Left lung (tissue), 4 donors: ENCODE measurements at regions not wholly inside any gene's neighbourhood (a gene's known extent, or its start where the extent isn't known, plus 50 kb on each side); places are given as distances from the start of the nearest gene placed in this dataset.

Source experiments
- ATAC-seq: fragments of 200-7000 bp; cut with Tn5 transposase; one replicate; pipeline ENCODE4 v1.9.1; 2020; ENCODE audit warnings: moderate library complexity
- DNase-seq, 4 donors: peaks; one replicate each; pipeline ENCODE4 v3.0.0-alpha.2; 2013 to 2020
- H3K27ac ChIP-seq, 2 donors: fragments of 200-600 bp; sonication (generic) in 1 of 2; one replicate each; pipeline versions ENCODE4 v1.5.0 to v1.8.0; 2020 to 2021
- H3K27me3 ChIP-seq, 2 donors: fragments of 200-600 bp; sonication (generic) in 1 of 2; one replicate each; pipeline versions ENCODE4 v1.5.0 to v1.8.0; 2020 to 2021
- H3K36me3 ChIP-seq, 2 donors: fragments of 200-600 bp; sonication (generic) in 1 of 2; one replicate each; pipeline versions ENCODE4 v1.5.0 to v1.8.0; 2020 to 2021
- H3K4me1 ChIP-seq, 2 donors: fragments of 200-600 bp; one replicate each; pipeline ENCODE4 v1.8.0; 2021
- H3K4me3 ChIP-seq, 2 donors: fragments of 200-600 bp; sonication (generic) in 1 of 2; one replicate each; pipeline versions ENCODE4 v1.5.0 to v1.8.0; 2020 to 2021; ENCODE audit warnings: mild to moderate bottlenecking in 1 of 2
- H3K9me3 ChIP-seq, 2 donors: fragments of 200-600 bp; sonication (generic) in 1 of 2; one replicate each; pipeline versions ENCODE4 v1.5.0 to v1.8.0; 2020 to 2021
- intact Hi-C, 2 donors: fragments of 100-400 bp; cut with DNase I; formaldehyde crosslinking; loops; one replicate each; pipeline versions ENCODE4 v1.11.2 to v1.14.2; 2022
- TF ChIP-seq, protein P1 (sequence below), 2 donors: fragments of 200-600 bp; sonication (generic) in 1 of 2; IDR thresholded peaks; one replicate each; pipeline versions ENCODE4 v1.5.0 to v1.8.0; 2021; ENCODE audit warnings: antibody characterized with exemption in 2 of 2
- donor health status: DM: no; HTN: yes; CAD: no.
- donor health status: DM: no; HTN: no; CAD: no.

DNA sequence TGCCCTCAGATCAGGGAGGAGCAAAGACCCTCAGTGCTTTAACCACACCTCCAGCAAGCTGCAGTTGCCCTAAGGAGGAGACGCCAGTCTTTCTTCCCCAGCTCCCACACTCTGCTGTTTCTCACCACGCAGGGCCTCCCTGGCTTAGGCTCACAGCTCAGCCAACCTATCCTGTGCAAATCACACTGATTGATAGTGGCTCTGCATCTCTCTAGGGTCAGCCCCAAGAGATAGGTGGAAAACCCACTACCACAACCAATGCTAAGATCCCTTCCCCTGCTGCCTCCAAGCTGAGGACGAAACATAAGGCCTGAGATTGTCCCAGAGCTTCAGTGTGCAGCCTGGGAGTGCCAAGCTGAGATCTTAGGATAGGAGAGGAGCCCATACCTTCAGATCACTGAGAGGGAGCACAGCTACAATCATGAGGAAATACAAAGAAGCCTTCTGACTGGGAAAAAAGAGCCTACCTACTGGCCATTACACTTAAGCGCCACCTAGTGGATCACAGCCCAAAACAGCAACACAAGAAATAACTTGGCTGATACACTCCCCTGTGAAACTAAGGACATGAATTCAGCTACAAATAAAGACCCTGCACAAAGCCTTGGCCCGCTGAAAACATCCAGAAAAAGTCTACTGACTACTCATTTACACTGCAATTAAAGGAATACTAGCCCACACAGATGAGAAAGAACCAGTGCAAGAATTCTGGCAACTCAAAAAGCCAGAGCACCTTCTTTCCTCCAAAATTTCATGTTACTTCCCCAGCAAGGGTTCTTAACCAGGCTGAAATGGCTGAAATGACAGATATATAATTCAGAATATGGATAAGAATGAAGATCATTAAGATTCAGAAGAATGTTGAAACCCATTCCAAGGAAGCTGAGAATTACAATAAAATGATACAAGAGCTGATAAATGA, 271.5 kb upstream of the DCBLD2 start:
- Histone ChIP-seq H3K27ac (no peak overlapping the region), H3K4me3 (no peak overlapping the region), H3K4me1 (peaks cover 0 to 3% of the 10 kb centered on the region in 2 donors), H3K27me3 (no peaks in the 10 kb centered on the region), H3K9me3 (no peaks in the 10 kb centered on the region), H3K36me3 (no peaks in the 10 kb centered on the region)
- TF ChIP-seq, protein P1, sequence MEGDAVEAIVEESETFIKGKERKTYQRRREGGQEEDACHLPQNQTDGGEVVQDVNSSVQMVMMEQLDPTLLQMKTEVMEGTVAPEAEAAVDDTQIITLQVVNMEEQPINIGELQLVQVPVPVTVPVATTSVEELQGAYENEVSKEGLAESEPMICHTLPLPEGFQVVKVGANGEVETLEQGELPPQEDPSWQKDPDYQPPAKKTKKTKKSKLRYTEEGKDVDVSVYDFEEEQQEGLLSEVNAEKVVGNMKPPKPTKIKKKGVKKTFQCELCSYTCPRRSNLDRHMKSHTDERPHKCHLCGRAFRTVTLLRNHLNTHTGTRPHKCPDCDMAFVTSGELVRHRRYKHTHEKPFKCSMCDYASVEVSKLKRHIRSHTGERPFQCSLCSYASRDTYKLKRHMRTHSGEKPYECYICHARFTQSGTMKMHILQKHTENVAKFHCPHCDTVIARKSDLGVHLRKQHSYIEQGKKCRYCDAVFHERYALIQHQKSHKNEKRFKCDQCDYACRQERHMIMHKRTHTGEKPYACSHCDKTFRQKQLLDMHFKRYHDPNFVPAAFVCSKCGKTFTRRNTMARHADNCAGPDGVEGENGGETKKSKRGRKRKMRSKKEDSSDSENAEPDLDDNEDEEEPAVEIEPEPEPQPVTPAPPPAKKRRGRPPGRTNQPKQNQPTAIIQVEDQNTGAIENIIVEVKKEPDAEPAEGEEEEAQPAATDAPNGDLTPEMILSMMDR (IDR thresholded peaks at IDR 0.05): peak; percentile 38 to 68
- DNase-seq: peak in 2 of 4 donors; percentile 11 to 42
- intact Hi-C loops: no loop called here
- peak; percentile 85 for ATAC-seq

- no peak for ATAC-seq
- no peaks in the 10 kb centered on the region for H3K27me3 ChIP-seq
- intact Hi-C loops: no loop called here
- TF ChIP-seq, protein P1 (IDR thresholded peaks at IDR 0.05): no peak
- no peaks in the 10 kb centered on the region for H3K36me3 ChIP-seq
- H3K9me3 ChIP-seq: no peaks in the 10 kb centered on the region
- no peak overlapping the region for H3K4me3 ChIP-seq
- H3K4me1 ChIP-seq: peaks cover 0 to 3% of the 10 kb centered on the region in 2 donors
- no peak overlapping the region for H3K27ac ChIP-seq
- DNase-seq: no peak
These were observed 270.3 kb upstream of the DCBLD2 start for GRCh38 chr3:99171800-99172199.

- intact Hi-C loops: no loop called here
- no peaks in the 10 kb centered on the region for H3K9me3 ChIP-seq
- H3K4me3 ChIP-seq: no peak overlapping the region
- no peak overlapping the region for H3K27ac ChIP-seq
- TF ChIP-seq, protein P1 (IDR thresholded peaks at IDR 0.05): no peak
- peaks cover 0 to 3% of the 10 kb centered on the region in 2 donors for H3K4me1 ChIP-seq
- H3K27me3 ChIP-seq: no peaks in the 10 kb centered on the region
- DNase-seq (no peak), ATAC-seq (no peak)
- H3K36me3 ChIP-seq: no peaks in the 10 kb centered on the region
These were observed 269.5 kb upstream of the DCBLD2 start for GRCh38 chr3:99170867-99171517.

DNA sequence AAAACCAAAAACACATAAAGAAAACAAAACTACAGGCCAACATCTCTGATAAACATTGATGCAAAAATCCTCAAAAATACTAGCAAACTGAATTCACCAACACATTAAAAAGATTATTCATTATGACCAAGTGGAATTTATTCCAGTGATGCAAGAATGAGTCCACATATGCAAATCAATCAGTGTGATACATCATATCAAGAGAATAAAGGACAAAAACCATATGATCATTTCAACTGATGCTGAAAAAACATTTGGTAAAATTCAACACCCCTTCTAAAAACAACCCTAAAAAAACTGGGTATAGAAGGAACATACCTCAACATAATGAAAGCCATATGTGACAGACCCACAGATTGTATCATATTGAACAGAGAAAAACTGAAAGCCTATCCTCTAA, 265.6 kb upstream of the DCBLD2 start:
- intact Hi-C loops: no loop called here
- Histone ChIP-seq H3K4me3 (no peak overlapping the region), H3K36me3 (no peaks in the 10 kb centered on the region), H3K9me3 (no peaks in the 10 kb centered on the region), H3K27me3 (no peaks in the 10 kb centered on the region), H3K27ac (no peak overlapping the region), H3K4me1 (no peaks in the 10 kb centered on the region)
- DNase-seq (no peak), ATAC-seq (no peak)
- TF ChIP-seq, protein P1 (IDR thresholded peaks at IDR 0.05): no peak

DNA sequence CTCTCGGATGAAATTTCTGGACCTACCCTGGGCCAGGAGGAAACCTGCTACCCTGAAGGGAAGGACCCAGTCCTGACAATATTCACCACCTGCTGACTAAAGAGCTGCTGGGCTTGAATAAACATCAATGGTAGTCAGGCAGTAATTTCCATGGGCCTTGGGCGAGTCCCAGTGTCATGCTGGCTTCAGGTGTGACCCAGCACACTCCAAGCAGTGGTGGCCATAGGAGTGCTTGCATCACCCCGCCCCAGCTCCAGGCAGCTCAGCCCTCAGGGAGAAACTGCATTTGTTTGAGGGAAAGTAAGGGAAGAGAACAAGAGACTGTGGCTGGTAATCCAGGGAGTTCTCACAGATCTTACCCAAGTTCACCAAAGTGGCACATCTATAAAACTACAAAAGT, 261.8 kb upstream of the DCBLD2 start:
- H3K27ac ChIP-seq: no peak overlapping the region
- no peaks in the 10 kb centered on the region for H3K36me3 ChIP-seq
- TF ChIP-seq, protein P1 (IDR thresholded peaks at IDR 0.05): no peak
- H3K4me3 ChIP-seq: no peak overlapping the region
- H3K4me1 ChIP-seq: no peaks in the 10 kb centered on the region
- DNase-seq (no peak), ATAC-seq (no peak)
- no peaks in the 10 kb centered on the region for H3K27me3 ChIP-seq
- H3K9me3 ChIP-seq: peaks cover 0 to 16% of the 10 kb centered on the region in 2 donors
- intact Hi-C loops: no loop called here
